ENCODE measurements at regions not wholly inside any gene's neighbourhood (a gene's known extent, or its start where the extent isn't known, plus 50 kb on each side); places are given as distances from the start of the nearest gene placed in this dataset.

DNA sequence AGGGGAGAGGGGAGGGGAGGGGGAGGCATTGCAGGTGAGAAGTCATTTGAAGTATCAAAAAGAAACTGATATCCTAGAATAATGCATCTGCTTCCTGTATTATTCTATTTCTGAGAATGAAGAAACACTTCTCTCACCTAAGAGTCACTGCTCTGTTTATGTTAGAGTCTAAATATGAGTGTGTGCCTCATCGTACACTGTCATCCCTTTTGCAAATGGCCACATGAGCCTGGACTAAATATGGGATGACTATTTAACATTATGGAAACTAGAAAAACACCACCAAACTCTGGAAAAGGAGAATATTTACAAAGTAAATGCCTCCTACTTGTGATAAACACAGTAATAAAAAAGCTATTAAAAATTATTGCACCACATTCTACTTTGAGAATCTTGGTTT is 146.4 kb upstream of the NOCT start:
- Histone ChIP-seq H3K36me3 (ENCODE audit: control insufficient read depth in 2 of 2, extremely low read depth in 1 of 2, insufficient read depth in 2 of 2, low read length in 2 of 2) (no peaks in the 10 kb centered on the region), H3K9me1 (ENCODE audit: control insufficient read depth, extremely low read depth, insufficient read depth, low read length) (no peaks in the 10 kb centered on the region), H3K4me1 (ENCODE audit: control insufficient read depth, extremely low read depth, insufficient read depth, low read length) (no peaks in the 10 kb centered on the region), H3K79me2 (ENCODE audit: control insufficient read depth, insufficient read depth, low read length) (no peaks in the 10 kb centered on the region), H3K27ac (ENCODE audit: control insufficient read depth, insufficient read depth, low read length) (no peak overlapping the region), H4K20me1 (ENCODE audit: control insufficient read depth, extremely low read depth, insufficient read depth, low read length) (no peaks in the 10 kb centered on the region), H3K4me3 (ENCODE audit: control insufficient read depth in 2 of 3, extremely low read depth in 1 of 3, insufficient read depth in 2 of 3, low read depth in 1 of 3, low read length in 3 of 3) (no peak overlapping the region), H3K9ac (ENCODE audit: control insufficient read depth, extremely low read depth, insufficient read depth, low read length) (no peak overlapping the region), H3K27me3 (ENCODE audit: control insufficient read depth, extremely low read depth, insufficient read depth, low read length) (peaks cover 3% of the 10 kb centered on the region), H3K4me2 (ENCODE audit: control insufficient read depth, extremely low read depth, insufficient read depth, low read depth, low read length) (no peak overlapping the region), H3K9me3 (ENCODE audit: control insufficient read depth, low read depth, low read length) (no peaks in the 10 kb centered on the region), H2AFZ (ENCODE audit: control insufficient read depth, low read length) (no peak overlapping the region)
- FAIRE-seq (no peak), DNase-seq (ENCODE audit: low read depth, low spot score) (no peak)
- dilution Hi-C loops (cut with MboI; ENCODE audit: extremely low pct_ligation_motif_present, low sequenced_read_pairs), result no loop called here
- TF ChIP-seq, protein P1, sequence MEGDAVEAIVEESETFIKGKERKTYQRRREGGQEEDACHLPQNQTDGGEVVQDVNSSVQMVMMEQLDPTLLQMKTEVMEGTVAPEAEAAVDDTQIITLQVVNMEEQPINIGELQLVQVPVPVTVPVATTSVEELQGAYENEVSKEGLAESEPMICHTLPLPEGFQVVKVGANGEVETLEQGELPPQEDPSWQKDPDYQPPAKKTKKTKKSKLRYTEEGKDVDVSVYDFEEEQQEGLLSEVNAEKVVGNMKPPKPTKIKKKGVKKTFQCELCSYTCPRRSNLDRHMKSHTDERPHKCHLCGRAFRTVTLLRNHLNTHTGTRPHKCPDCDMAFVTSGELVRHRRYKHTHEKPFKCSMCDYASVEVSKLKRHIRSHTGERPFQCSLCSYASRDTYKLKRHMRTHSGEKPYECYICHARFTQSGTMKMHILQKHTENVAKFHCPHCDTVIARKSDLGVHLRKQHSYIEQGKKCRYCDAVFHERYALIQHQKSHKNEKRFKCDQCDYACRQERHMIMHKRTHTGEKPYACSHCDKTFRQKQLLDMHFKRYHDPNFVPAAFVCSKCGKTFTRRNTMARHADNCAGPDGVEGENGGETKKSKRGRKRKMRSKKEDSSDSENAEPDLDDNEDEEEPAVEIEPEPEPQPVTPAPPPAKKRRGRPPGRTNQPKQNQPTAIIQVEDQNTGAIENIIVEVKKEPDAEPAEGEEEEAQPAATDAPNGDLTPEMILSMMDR (optimal IDR thresholded peaks at IDR 0.05 in 1 of 3, IDR thresholded peaks at IDR 0.05 in 1 of 3, conservative IDR thresholded peaks at IDR 0.05 in 1 of 3; ENCODE audit: extremely low read depth in 1 of 3, insufficient read depth in 2 of 3, low read length in 3 of 3), result no peak
- no peak for TF ChIP-seq EZH2 (IDR thresholded peaks at IDR 0.05; ENCODE audit: low read length)

- no peak for FAIRE-seq
- dilution Hi-C loops (cut with MboI; ENCODE audit: extremely low pct_ligation_motif_present, low sequenced_read_pairs), result no loop called here
Measured at GRCh38 chr4:138868562-138868961, 147.0 kb upstream of the NOCT start.

More at GRCh38 chr4:138868562-138868961, 147.0 kb upstream of the NOCT start:
- no peak overlapping the region for H3K4me3 ChIP-seq (ENCODE audit: control insufficient read depth in 2 of 3, extremely low read depth in 1 of 3, insufficient read depth in 2 of 3, low read depth in 1 of 3, low read length in 3 of 3)
- H3K9me1 ChIP-seq (ENCODE audit: control insufficient read depth, extremely low read depth, insufficient read depth, low read length), result no peaks in the 10 kb centered on the region
- H3K9ac ChIP-seq (ENCODE audit: control insufficient read depth, extremely low read depth, insufficient read depth, low read length), result no peak overlapping the region
- H3K27ac ChIP-seq (ENCODE audit: control insufficient read depth, insufficient read depth, low read length), result no peak overlapping the region
- H3K79me2 ChIP-seq (ENCODE audit: control insufficient read depth, insufficient read depth, low read length), result no peaks in the 10 kb centered on the region
- TF ChIP-seq, protein P1 (optimal IDR thresholded peaks at IDR 0.05 in 1 of 3, IDR thresholded peaks at IDR 0.05 in 1 of 3, conservative IDR thresholded peaks at IDR 0.05 in 1 of 3; ENCODE audit: extremely low read depth in 1 of 3, insufficient read depth in 2 of 3, low read length in 3 of 3), result no peak
- no peak for TF ChIP-seq EZH2 (IDR thresholded peaks at IDR 0.05; ENCODE audit: low read length)
- peaks cover 3% of the 10 kb centered on the region for H3K27me3 ChIP-seq (ENCODE audit: control insufficient read depth, extremely low read depth, insufficient read depth, low read length)
- no peaks in the 10 kb centered on the region for H3K36me3 ChIP-seq (ENCODE audit: control insufficient read depth in 2 of 2, extremely low read depth in 1 of 2, insufficient read depth in 2 of 2, low read length in 2 of 2)
- no peak overlapping the region for H3K4me2 ChIP-seq (ENCODE audit: control insufficient read depth, extremely low read depth, insufficient read depth, low read depth, low read length)
- DNase-seq (ENCODE audit: low read depth, low spot score), result no peak
- H3K9me3 ChIP-seq (ENCODE audit: control insufficient read depth, low read depth, low read length), result no peaks in the 10 kb centered on the region
- H3K4me1 ChIP-seq (ENCODE audit: control insufficient read depth, extremely low read depth, insufficient read depth, low read length), result no peaks in the 10 kb centered on the region
- no peaks in the 10 kb centered on the region for H4K20me1 ChIP-seq (ENCODE audit: control insufficient read depth, extremely low read depth, insufficient read depth, low read length)
- H2AFZ ChIP-seq (ENCODE audit: control insufficient read depth, low read length), result no peak overlapping the region
